HG02678 (cell line): ENCODE measurements at regions not wholly inside any gene's neighbourhood (a gene's known extent, or its start where the extent isn't known, plus 50 kb on each side); places are given as distances from the start of the nearest gene placed in this dataset.
"Not testable (repeated sequence)": the region's sequence is repeated elsewhere in the genome, so short reads cannot be mapped to it uniquely, and the experiment has no call there.

Source experiments
- ATAC-seq: cut with Tn5 transposase; IDR thresholded peaks from one replicate; pipeline ENCODE4 v1.9.1; 2021; ENCODE audit warnings: mild to moderate bottlenecking, moderate library complexity; ENCODE audit not compliant: unreplicated experiment

DNA sequence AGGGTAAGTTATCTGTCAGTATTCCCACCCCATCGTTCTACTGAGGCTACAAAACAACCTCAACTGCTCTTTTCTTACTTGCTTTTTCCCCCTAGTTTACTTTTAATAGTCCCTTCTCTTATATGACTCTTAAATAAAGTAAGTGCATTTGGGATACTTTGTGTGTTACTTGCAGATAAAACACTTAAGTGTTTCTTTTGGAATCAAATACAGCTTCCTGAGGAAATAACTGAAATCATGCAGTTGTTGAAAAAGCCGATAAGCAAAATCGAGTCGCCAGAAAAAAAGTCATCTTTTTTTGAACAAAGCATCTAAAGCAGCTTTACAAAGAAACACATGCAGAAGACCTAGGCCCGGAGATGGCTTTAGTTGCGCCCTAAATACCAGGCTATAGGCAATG is 53.5 kb upstream of the EPB41L4A start:
- ATAC-seq: no peak

DNA sequence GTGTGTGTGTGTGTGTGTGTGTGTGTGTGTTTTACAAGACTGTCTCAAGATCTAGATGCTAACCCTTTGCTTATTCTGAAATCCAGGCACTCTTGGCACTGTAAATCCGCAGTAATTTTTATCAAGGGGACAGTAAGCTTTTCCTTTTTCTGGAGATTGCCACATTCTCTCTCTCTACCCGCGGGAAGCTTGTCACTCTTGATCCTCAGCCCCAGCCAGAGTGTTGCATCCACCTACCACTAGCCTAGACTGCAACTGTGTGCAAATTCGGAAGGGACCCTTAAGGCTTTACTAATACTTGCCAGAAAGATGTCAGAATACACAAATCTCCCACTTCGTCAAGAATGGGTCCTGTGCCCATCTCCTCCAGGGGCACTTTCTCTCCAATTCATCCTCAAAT is 54.9 kb upstream of the EPB41L4A start:
- ATAC-seq: no peak

DNA sequence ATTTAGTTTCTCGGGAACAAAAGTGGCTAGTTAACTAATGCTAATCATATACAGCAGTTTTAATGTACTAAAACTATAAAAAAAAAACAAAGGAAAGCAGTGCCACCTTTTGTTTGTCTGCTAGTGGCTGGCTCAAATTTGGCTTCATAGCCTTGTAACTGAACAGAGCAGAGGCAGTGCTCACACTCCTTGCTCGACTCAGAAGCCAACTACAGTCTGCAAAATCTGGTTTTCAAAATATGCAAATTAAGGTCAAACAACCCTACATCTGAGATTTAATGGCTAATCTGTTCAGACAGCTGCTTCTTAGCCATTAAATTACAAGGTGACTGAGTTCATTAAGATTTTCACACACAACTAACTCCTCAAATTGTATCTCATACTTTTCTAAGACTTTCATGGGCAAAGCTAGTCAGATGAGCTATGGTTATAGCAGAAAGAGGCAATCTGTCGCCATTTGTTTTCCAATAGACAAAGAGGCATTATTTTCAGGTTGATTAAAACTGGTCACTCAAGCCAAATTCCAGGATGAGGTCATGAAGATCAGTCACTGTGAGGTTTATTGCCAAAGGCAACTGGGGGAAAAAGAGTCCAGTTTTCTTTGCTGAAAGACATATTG is 56.8 kb upstream of the EPB41L4A start:
- ATAC-seq: no peak

DNA sequence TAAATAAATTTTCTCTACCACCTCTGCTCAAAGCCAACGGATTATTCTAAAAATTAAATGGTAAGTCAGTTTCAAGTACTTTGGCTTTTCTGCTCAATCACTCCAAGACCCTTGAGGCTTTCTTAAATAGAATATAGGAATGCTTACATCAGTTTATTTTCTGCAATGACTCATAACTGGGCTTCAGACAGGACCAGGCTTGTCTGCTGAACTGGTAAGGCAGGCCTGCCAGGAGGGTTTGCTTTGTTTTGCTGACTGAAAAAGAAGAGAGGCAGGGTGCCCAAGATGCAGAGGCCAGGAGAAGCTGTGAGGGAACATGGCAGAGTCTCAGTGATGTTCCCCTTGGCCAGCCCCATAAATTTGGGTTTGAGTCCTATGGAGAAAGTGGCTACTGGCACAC is 60.3 kb upstream of the EPB41L4A start:
- no peak for ATAC-seq

DNA sequence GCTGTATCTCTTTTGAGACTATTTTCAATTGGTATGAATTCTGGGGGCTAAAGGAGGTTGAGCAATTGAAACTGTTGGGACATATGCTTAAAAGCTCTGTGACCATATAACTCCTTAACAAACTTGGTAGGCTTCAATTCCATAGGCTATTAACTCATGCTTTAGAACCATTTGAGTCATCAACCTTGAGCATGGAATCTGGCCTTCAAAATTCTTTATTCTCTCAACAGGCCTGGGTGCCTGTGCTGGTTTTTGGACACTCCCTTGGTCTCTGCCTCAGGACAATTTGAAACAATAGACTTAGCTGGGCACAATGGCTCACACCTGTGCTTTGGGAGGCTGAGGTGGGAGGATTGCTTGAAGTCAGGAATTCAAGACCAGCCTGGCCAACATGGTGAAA is 61.4 kb upstream of the EPB41L4A start:
- no peak for ATAC-seq

DNA sequence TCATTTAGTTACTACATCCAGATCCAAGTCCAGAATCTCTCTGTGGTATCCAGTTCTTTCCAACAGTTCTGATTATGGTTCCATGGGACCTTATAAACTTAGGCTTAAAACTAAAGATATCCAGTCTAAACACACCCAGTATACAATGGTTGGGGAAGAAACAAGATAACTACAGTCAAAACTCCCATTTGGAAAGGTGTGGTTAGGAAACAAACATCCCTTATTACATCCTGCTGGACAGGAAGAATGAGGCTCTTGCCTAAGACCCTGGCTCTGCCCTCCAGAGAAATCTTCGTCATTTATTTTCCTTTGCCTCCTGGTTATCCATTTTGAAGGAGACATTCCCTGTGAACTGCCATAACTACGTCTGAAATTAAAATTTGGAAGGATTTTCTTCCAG is 64.6 kb upstream of the EPB41L4A start:
- no peak for ATAC-seq

DNA sequence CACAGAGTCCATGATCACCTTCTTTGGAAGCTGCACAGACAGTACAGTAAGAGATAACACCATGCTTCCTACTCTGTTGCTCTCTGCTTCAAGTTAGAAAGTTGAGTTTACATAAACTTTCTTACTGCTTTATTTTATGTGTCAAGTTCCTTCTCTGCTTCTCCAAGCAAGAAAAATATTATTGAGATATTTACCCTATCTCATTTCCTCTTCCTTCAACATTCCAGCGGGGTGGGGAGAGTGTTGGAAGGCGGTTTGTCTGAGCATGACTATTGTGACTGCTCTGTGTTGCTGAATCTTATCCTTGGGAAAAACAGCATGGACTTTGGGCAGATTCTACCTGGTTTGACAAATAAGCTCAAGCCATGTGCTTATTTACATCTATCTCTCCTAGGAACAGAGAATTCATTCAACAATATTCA is 66.9 kb upstream of the EPB41L4A start:
- no peak for ATAC-seq

DNA sequence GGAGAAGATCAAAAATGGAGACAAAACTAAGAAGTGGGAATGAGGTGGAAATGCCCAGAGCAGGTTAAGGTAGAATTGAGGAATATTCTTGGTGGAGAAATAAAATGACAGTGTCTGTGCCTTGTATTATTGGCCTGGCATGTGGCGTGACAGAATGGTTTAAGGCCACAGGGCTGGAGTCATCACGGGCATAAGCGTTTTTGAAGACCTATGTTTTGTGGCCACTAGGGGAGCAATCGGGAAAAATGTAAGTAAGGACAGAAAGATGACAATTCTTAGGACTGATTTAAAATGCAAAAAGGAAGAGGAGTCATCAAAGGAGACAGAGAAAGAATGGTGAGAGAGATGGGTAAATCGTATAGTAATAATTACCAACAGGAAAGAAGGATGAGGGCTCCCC is 72.2 kb upstream of the EPB41L4A start:
- ATAC-seq: no peak

DNA sequence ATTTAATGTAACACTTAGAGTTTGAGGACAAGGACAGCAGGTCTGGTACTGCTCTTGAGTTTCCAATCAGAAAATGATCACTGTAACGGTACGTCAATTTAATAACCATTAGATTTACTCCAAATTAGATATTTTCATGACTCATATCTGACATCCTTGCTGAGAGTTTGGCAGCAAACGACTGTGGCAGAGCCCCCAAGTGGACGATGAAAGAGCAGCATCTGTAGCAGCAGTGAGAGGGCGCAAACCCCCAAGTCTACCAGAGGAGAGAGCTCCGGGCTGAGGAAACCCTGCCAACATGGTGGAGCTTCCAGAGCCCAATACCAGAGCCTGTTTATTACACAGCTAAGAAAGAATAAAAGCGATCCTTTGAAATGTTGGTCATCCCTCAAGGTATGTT is 73.2 kb upstream of the EPB41L4A start:
- peak; percentile 98 for ATAC-seq

DNA sequence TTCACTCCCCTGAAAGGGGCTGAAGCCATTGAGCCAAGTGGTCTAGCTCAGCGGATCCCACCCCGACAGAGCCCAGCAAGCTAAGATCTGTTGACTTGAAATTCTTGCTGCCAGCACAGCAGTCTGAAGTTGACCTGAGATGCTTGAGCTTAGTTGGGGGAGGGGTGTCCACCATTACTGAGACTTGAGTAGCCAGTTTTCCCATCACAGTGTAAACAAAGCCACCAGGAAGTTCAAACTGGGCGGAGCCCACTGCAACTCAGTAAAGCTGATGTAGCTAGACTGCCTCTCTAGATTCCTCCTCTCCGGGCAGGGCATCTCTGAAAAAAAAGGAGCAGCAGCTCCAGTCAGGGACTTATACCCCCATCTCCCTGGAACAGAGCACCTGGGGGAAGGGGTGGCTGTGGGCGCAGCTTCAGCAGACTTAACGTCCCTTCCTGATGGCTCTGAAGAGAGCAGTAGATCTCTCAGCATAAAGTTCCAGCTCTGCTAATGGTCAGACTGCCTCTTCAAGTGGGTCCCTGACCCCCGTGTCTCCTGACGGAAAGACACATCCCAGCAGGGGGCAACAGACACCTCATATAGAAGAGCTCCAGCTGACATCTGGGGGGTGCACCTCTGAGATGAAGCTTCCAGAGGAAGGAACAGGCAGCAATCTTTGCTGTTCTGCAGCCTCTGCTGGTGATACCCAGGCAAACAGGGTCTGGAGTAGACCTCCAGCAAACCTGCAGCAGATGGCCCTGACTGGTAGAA is 84.8 kb upstream of the EPB41L4A start:
- not testable (repeated sequence) for ATAC-seq

DNA sequence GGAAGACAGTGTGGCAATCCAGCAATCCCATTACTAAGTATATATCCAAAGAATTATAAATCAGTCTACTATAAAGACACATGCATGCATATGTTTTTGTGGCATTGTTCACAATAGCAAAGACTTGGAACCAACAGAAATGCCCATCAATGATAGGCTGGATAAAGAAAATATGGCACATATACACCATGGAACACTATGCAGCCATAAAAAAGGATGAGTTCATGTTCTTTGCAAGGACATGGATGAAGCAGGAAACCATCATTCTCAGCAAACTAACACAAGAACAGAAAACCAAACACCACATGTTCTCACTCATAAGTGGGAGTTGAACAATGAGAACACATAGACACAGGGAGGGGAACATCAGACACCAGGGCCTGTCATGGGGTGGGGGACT is 90.0 kb upstream of the EPB41L4A start:
- ATAC-seq: not testable (repeated sequence)

DNA sequence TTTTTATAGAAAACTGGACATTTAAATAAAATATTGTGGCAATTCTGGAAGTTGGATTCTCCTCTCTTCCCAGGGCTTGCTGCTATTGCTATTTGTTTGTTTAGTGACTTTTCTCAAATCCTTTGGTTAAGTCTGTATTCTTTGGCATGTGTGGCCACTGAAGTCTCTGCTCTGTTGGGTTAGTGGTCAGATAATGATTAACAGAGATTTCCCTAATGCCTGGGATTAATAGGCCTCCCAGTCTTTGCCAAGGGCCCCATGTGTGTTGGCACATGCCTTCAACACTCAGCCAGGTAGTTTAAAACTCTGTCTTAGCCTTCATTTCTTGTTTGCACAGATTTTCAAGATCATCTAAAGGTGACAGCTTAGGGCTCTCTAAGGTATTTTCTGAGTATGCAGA is 92.8 kb upstream of the EPB41L4A start:
- ATAC-seq: no peak

DNA sequence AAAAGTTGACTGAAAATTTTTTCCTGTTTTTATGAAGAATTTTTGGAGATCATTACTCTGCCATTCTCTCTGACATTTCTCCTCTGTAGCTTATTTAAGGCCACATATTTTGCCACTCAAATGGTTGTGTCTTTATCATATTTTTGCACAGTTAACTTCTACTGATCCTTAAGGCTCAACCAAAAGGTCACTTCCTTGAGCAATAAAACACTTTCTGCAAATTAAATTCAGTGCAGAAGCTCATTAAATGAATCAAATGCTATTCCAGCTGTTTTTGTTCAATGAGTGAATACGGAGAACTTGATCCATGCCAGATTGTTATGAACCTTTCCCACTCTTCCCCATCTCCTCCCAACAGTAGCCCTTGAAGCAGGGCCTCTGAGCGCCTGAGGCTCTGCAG is 93.8 kb upstream of the EPB41L4A start:
- no peak for ATAC-seq

DNA sequence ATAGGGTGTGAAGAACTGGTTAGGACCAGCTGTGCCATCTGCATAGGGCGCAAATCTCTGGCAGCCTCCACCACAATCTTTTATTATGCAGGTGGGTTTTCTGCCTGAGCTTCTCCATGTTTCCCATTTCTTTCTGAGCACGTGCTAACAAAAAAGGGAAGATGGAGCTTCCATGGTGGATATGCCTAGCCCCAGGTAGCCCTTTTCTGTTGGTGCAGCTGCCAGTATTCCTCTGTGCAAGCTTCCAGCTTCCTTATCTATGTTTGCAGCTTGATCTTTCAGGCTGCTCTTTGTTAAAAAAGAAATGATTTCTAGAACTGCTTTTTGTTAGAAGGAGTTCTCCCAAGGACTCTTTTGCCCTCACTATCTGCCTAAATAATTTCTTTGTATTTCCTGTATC is 95.0 kb upstream of the EPB41L4A start:
- no peak for ATAC-seq

DNA sequence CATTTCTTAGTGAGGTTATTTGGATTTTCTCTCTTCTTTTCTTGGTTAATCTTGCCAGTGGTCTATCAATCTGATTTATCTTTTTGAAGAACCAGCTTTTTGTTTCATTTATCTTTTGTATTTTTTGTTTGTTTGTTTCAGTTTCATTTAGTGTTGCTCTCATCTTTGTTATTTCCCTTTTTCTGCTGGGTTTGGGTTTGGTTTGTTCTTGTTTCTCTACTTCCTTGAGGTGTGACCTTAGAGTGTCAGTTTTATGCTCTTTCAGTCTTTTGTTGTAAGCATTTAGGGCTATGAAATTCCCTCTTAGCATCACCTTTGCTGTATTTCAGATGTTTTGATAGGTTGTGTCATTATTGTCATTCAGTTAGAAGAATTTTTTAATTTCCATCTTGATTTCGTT is 101.4 kb upstream of the EPB41L4A start:
- not testable (repeated sequence) for ATAC-seq

DNA sequence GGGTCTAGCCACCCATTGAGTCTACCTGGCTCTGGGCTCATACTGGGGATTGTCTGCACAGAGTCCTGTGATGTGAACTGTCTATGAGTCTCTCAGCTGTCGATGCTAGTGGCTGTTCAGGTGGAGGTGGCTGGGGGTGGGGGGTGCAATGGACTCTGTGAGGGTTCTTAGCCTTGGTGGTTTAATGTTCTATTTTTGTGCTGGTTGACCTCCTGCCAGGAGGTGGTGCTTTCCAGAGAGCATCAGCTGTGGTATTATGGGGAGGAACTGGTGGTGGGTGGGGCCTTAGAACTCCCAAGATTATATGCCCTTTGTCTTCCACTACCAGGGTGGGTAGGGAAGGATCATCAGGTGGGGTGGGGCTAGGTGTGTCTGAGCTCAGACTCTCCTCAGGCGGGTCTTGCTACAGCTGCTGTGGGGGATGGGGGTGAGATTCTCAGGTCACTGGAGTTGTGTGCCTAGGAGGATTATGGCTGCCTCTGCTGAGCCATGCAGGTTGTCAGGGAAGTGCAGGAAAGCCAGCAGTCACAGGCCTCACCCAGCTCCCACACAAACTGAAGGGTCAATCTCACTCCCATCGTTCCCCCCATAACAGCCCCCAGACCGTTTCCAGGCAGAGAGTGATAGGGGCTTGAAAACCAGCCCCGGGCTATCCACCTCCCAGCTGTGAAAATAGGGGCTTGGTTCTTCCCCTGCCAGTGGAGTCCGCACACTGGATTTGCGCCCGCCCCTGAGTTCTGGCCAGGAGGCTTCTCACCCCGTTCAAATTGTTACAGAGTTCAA is 104.0 kb upstream of the EPB41L4A start:
- peak; percentile 68 for ATAC-seq

DNA sequence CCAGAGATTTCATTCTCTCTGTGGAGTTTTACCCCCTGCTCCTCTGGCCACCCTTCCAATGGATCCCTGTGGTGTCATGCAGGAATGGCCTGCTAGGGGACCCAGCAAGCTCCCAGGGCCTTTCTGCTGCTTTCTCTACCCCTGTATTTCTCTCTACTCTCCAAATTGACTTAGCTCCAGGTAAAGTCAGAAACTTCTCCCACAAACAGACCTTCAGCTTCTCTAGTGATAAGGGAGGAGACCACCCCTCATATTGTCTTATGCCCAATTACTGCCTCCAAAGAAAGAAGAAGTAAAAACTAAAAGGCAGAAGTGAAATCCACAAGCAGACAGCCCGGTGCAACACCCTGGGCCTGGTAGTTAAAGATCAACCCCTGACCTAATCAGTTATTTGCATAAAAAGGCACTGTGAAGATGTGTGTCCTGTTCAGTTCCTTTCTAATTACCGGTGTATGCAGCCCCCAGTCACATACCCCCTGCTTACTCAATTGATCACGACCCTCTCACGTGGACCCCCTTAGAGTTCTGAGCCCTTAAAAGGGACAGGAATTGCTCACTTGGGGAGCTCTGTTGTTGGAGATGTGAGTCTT is 104.7 kb upstream of the EPB41L4A start:
- ATAC-seq: peak; percentile 74

DNA sequence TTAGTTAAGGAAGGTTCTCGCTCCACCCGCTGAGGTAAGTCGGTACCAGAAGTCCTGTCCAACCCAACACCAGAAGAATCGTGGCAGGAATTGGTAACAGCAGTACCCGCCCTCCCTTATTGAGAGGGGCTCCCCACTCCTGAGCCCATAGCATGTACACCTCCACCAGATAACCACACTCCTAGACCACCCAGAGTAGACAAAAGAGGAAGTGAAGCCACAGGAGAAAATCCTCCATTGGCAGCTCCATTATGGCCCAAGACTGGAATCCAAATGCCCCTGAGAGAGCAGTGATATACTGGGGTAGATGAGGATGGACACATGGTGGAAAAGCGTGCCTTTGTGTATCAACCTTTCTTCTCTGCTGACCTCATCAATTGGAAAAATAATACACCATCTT is 106.1 kb upstream of the EPB41L4A start:
- ATAC-seq: no peak

DNA sequence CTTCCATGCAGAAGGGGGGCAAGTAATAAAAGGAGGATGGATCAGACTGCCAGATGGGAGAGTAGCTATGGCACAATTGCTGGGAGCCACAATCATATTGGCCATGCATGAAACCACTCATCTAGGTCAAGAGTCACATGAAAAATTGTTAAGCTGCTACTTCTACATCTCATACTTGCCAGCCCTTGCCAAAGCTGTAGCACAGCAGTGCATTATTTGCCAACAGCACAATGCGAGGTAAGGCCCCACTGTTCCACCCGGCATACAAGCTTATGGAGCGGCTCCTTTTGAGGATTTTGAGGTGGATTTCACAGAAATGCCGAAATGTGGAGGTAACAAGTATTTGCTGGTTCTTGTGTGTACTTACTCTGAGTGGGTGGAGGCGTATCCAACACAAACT is 109.9 kb upstream of the EPB41L4A start:
- no peak for ATAC-seq

DNA sequence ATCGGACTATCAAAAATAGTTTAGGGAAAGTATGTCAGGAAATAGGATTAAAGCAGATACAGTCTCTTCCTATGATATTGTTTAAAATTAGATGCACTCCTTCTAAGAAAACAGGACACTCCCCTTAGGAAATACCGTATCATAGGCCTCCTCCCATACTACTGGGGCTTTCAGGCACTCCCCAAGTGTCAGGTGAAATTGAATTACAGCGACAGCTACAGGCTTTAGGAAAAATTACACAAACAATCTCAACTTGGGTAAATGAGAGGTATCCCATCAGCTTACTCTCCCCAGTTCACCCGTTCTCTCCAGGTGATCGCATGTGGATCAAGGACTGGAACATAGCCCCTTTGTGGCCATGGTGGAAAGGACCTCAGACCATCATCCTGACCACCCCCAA is 110.4 kb upstream of the EPB41L4A start:
- ATAC-seq: no peak

DNA sequence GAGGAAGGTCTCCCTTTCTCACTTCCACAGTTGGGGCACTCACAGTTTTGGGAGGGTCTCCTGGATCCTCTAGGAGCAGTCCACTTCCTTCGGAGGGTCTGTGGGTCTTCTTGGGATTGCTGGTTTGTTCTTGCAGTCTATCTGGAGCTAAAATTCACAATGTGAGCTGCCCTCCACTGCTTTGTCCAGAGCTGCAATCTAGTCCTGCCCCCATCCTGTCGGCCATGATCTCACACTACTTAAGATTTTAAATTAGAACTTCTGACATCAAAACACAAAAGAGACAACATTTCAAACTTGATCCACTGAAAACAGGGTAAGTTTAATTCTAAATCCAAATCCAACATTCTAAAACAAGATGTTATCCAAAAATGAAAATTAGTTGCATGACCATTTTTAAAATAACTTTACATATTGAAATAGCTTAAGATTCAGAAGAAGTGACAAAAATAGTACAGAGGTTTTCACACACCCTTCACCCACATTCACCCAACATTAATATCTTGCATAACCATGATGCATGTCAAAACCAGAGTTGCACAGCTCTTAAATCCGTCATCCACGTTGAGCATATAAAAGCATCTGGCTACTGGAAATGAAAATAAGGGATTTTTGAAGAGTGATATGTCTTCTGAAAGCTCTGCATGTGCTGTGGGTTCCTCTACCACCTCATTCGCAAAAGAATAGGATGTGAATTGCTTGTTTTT is 113.7 kb upstream of the EPB41L4A start:
- peak; percentile 39 for ATAC-seq
